COLO668 (cell line): ENCODE measurements at regions not wholly inside any gene's neighbourhood (a gene's known extent, or its start where the extent isn't known, plus 50 kb on each side); places are given as distances from the start of the nearest gene placed in this dataset.

Experiments
- DNase-seq: peaks from one replicate; lab custom pipeline; 2025; ENCODE audit not compliant: unreplicated experiment; lab: John Stamatoyannopoulos, UW

- no peak for DNase-seq
These were observed 432.5 kb downstream of the GADD45G start for GRCh38 chr9:90037146-90037797.

- no peak for DNase-seq
These were observed 434.0 kb downstream of the GADD45G start for GRCh38 chr9:90038763-90039162.

DNA sequence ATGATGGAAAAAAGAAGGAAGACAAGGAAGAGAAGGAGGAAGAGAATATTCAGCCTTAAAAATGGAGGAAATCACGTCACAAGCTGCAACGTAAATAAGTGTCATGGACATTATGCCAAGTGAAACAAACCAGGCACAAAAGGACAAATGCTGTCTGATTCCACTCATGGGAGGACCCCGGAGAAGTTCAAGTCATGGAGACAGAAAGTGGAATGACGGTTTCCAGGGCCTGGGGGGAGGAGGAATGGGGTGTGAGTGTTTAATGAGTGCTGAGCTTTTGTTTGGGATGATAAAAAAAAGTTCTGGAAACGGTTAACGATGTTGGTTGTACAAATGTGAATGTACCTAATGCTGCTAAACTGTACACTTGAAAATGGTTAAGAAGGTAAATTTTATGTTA, 439.5 kb downstream of the GADD45G start:
- DNase-seq = peak; percentile 31

DNA sequence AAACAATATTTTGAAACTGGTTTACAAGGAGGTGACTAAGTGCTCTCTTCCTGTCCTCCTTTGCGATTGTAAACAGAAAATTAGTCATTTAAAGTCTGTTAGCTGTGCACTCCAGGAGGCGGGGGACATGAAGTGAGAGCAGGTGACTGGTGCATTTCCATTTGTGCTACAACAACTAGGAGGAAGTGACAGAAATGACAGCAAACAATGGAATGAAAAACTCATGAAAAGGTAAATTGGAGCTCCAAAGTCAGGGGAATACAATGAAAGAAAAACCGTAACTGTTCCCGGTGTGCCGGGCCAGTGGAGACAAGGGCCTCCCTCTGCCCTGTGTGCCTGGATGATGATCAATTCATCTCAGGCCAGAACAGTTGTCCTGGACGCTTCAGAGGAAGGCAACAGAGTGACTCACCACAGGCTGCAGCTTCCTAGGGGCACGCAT, 439.9 kb downstream of the GADD45G start:
- peak; percentile 78 for DNase-seq

DNA sequence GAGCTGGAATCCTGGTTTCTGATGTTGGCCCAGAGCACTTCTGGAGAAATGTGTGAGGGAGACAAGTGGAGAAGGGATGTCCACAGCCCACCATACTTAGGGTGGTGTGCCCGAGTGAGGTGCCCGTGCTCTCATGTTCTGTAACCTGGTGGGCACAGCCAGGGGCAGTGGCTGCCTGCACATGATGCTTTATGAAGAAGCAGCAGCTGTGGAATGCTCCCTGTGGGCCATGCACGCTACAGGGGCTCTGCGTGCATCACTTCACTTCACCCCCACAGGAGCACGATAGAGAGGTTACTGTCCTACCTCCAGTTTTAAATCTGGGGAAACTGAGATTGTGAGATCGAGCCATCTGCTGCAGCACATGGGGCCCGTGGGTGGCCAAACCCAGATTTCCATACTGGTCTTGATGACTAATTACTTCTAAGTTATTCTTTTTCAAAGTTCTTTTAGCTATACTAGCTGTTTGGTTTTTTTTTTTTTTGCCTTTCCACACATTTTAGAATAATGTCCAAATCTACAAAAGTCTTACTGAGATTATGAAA, 441.6 kb downstream of the GADD45G start:
- no peak for DNase-seq

DNA sequence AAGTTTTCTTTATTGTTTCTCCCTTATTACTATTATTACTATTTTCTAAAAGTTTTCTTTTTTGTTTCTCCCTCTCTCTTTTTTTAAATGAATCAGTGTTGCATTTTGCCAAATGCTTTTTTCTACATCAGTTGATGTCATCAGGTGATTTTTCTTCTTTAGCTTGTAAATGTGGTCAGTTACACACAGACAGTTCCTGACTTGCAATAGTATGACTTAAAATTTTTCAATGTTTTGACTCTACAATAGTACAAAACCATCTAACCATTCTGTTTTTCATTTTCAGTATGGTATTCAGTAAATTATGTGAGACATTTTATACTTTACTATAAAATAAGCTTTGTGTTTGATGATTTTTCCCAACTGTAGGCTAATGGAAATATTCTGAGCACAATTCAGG, 443.0 kb downstream of the GADD45G start:
- DNase-seq = no peak

- DNase-seq = no peak
These were observed 447.6 kb downstream of the GADD45G start for GRCh38 chr9:90052366-90052765.

DNA sequence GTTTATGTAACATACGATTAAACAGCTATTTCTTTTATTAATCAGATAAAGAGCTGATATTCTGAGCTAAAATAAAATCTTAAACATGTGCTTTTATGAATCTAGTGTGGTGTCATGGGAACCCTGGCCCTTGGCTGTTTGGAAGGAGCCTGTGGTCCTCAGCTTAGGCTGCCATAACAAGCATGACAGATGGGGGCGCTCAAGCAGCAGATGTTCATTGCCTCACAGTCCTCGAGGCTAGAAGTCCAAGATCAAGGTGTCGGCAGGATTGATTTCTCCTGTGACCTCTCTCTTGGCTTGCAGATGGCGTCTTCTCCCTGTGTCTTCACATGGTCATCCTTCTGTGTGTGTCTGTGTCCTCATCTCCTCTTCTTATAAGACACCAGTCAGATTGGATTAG, 448.2 kb downstream of the GADD45G start:
- DNase-seq = peak; percentile 32

GRCh38 chr9:90054810-90055209, 450.0 kb downstream of the GADD45G start:
- DNase-seq = no peak

DNA sequence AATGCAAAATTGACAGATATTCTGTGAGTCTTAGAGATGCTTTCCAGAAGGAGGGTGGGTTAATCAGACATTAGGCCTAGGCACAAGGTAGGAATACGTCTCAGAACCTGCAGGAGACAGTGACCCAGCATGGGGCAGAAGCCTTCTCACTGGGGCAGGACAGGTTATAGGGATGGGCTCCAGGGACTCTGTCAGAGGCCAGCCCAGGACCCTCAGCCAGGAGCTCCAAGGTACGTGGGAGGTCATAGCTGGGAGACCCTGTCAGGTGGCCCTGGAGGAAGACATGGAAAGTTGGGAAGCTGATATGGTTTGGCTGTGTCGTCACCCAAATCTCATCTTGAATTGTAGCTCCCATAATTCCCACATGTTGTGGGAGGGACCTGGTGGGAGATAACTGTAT, 450.4 kb downstream of the GADD45G start:
- no peak for DNase-seq

DNA sequence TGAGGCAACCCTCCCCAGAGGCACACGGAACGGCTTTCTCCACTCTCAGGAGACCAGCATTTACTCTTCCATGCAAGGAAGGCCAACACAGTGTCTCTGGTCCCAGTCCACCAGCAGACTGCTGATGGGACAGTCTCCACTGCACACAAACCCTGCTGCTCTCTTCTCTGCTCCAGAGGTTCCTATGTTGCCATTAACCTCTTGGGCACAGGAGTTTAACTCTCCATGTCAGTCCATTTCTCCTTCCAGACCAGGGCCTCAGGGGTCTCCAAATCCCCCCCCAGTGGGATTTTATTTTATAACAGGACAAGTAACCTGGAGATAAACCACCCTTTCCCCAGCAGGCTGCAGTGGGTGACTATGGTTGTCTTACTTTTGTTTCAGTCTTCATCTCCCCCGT, 452.5 kb downstream of the GADD45G start:
- DNase-seq = no peak

GRCh38 chr9:90058182-90058763, 453.5 kb downstream of the GADD45G start:
- no peak for DNase-seq

DNA sequence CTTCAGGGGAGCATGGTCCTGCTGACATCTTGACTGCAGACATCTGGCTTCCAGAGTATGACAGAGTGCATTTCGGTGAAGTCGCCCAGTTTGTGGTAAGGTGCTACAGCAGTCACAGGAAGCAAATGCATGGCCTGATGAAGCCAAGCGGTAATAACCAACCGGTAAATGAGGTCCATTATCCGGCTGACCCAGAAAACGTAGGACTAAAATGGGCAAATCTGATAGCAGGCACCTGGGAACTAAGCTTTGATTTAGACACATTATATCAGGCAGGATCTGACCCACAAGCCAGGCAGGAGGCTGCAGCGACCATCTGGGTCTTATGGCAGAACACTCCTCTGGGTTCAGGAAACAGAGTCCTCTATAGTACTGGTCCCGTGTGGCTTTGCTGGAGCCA, 454.6 kb downstream of the GADD45G start:
- DNase-seq = no peak

DNA sequence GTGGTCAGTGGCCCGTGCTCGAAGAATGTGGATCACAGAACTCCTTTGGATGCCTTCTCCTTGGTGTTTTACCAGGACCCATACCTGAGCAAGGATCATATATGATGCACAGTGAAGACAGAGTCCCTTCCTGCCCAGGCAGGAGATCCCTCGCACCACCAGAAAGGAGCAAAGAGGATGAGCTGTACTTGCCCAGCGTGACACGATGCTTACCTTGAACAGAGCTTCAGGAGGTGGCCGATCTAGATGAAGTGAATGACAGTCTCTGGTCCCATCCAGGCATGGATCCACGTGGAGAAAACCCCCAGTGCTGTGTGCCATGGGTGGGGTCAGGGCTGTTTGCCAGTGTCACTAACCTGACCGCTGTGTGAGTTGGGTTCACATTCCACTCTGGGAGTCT, 455.4 kb downstream of the GADD45G start:
- no peak for DNase-seq

- DNase-seq = no peak
These were observed 456.4 kb downstream of the GADD45G start for GRCh38 chr9:90061187-90061586.

DNA sequence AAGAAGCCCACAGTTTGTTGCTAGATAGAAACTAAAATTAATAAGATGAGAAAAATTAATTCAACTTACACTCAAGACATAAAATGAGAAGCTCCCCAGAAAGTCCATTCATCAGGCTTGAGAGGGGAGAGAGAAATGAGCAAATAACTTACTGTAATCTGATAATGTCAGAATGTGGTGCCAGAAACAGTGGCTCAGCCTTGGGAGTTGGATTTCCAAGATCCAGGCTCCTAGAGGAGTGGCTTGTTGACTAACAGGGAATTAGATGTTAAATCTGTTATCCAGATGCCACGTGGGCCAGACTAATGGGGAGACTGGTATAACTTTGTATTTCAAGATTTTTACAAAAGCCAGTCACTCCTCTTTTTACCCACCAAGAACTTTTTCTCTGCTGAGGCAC, 458.2 kb downstream of the GADD45G start:
- no peak for DNase-seq

GRCh38 chr9:90064248-90064647, 459.4 kb downstream of the GADD45G start:
- no peak for DNase-seq

GRCh38 chr9:90064971-90065370, 460.2 kb downstream of the GADD45G start:
- DNase-seq = no peak

DNA sequence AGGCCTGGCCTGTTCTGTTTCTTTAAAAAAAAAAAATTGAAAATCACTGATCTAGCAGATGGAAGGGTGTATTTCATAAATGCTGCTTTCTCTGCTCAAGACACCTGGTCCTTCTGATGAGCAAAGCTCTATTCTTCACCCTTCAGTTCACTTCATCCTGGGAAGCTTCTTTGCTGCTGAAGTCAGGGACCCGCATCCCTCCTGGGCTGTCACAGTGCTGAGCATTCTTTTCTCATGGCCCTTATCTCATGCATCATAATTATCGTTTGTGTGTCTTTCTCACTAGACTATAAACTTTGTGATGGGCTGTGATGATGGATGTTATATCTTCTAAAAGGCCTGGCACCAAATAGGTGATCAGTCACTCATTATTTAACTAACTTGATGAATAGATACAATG, 461.0 kb downstream of the GADD45G start:
- no peak for DNase-seq

DNA sequence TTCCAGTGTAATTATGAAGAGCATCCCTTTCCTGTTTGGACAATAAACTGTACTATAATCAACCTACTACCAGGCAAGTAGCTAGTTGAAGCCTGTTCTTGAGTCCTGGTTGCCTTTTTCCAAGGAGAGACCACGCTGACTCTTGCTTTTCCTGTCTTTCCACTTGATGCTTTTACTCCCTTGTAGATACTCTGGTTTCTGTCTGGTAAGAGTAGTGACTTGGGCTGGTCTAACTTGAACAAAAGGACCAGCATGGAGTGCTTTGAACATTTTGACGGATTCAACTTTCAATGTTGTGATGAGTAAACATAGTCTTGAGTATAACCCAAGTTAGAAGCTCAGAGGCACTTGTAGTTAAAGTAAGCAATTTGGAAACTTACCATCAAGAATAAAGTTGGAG, 464.3 kb downstream of the GADD45G start:
- DNase-seq = no peak

GRCh38 chr9:90070056-90070455, 465.2 kb downstream of the GADD45G start:
- no peak for DNase-seq

DNA sequence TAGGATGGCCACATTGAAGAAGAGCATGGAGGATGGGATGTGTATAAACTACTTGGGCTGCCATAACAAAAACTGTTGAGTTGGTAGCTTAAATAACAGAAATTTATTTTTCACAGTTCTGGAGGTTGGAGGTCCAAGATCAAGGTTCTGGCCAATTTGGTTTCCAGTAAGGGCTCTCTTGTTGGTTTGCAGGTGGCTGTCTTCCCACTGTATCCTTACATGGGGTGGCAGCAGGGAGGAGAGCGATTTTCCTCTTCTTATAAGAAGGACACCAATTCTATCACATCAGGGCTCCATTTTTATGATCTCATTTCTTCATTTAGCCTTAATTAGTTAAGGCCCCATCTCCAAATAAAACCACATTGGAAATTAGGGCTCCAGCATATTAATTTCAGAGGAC, 465.7 kb downstream of the GADD45G start:
- DNase-seq = no peak
